Natural killer cell (primary cell): ENCODE measurements at regions not wholly inside any gene's neighbourhood (a gene's known extent, or its start where the extent isn't known, plus 50 kb on each side); places are given as distances from the start of the nearest gene placed in this dataset.

Experiments used
- ATAC-seq, 3 donors: fragments of 150-1000 bp in 2 of 3; fragments of 200-7000 bp in 1 of 3; cut with Tn5 transposase; 1 replicate in 1 of 3; 2 replicates in 2 of 3; pipeline ENCODE4 v1.10.0; 2021; ENCODE audit warnings: mild to moderate bottlenecking in 2 of 3, moderate library complexity in 2 of 3
- DNase-seq, 2 donors: peaks; one replicate each; pipeline versions ENCODE4 v3.0.0 to v3.0.0-alpha.2; 2013 to 2021; ENCODE audit warnings: mixed read lengths in 1 of 2
- H3K27ac ChIP-seq: one replicate; pipeline ENCODE4 v1.5.1; 2013; ENCODE audit warnings: mild to moderate bottlenecking, low read length
- H3K27me3 ChIP-seq: one replicate; pipeline ENCODE4 v1.6.1; 2013; ENCODE audit warnings: low read length; ENCODE audit not compliant: control insufficient read depth, insufficient read depth
- H3K36me3 ChIP-seq: one replicate; pipeline ENCODE4 v1.6.1; 2013; ENCODE audit warnings: low read length; ENCODE audit not compliant: control insufficient read depth, insufficient read depth
- H3K4me1 ChIP-seq: one replicate; pipeline ENCODE4 v1.6.1; 2013; ENCODE audit warnings: low read length; ENCODE audit not compliant: control insufficient read depth, insufficient read depth
- H3K4me3 ChIP-seq: one replicate; pipeline ENCODE4 v1.5.1; 2013; ENCODE audit warnings: low read length
- H3K9me3 ChIP-seq: one replicate; pipeline ENCODE4 v1.6.1; 2013; ENCODE audit warnings: low read length; ENCODE audit not compliant: control insufficient read depth, insufficient read depth
- H3K27ac Mint-ChIP-seq, 2 donors: one replicate each; pipeline ENCODE4 v1.8.0; 2022; ENCODE audit warnings: mild to moderate bottlenecking in 2 of 2, mixed read lengths in 2 of 2, moderate library complexity in 1 of 2
- H3K27me3 Mint-ChIP-seq, 2 donors: one replicate each; pipeline ENCODE4 v1.8.0; 2022; ENCODE audit warnings: low read depth in 2 of 2, mixed read lengths in 2 of 2
- H3K36me3 Mint-ChIP-seq: one replicate; pipeline ENCODE4 v1.8.0; 2022; ENCODE audit warnings: mixed read lengths
- H3K4me1 Mint-ChIP-seq, 2 donors: one replicate each; pipeline ENCODE4 v1.8.0; 2022; ENCODE audit warnings: mixed read lengths in 2 of 2
- H3K4me3 Mint-ChIP-seq: one replicate; pipeline ENCODE4 v1.8.0; 2022; ENCODE audit warnings: mild to moderate bottlenecking, moderate library complexity, mixed read lengths
- H3K9me3 Mint-ChIP-seq, 2 donors: one replicate each; pipeline ENCODE4 v1.8.0; 2022; ENCODE audit warnings: mixed read lengths in 2 of 2
- WGBS: methylation state at CpG from one replicate; pipeline ENCODE4 v1.1.7; 2013; ENCODE audit warnings: missing lambda C conversion rate; ENCODE audit not compliant: insufficient coverage; 5-methylcytosine and 5-hydroxymethylcytosine counted together
- intact Hi-C: fragments of 100-400 bp; cut with micrococcal nuclease; formaldehyde crosslinking; loops from one replicate; pipeline ENCODE4 v1.14.2; 2022
- TF ChIP-seq, protein P1 (sequence below): fragments of 200-600 bp; IDR thresholded peaks from one replicate; pipeline ENCODE4 v1.8.0; 2022; ENCODE audit warnings: antibody characterized with exemption

- H3K36me3 ChIP-seq = no peaks in the 10 kb centered on the region
- intact Hi-C loops = no loop called here
- no peak for DNase-seq
- no peak overlapping the region for H3K27ac ChIP-seq
- H3K4me3 ChIP-seq = no peak overlapping the region
- no peaks in the 10 kb centered on the region for H3K27me3 ChIP-seq
- Mint-ChIP-seq H3K4me1 (no peaks in the 10 kb centered on the region), H3K27ac (no peak overlapping the region), H3K4me3 (no peak overlapping the region), H3K36me3 (no peaks in the 10 kb centered on the region), H3K9me3 (no peaks in the 10 kb centered on the region), H3K27me3 (no peaks in the 10 kb centered on the region)
- no peaks in the 10 kb centered on the region for H3K4me1 ChIP-seq
- WGBS = 94% methylated on average over 2 of the region's 2 CpGs
- no peak for ATAC-seq
- H3K9me3 ChIP-seq = no peaks in the 10 kb centered on the region
- TF ChIP-seq, protein P1, sequence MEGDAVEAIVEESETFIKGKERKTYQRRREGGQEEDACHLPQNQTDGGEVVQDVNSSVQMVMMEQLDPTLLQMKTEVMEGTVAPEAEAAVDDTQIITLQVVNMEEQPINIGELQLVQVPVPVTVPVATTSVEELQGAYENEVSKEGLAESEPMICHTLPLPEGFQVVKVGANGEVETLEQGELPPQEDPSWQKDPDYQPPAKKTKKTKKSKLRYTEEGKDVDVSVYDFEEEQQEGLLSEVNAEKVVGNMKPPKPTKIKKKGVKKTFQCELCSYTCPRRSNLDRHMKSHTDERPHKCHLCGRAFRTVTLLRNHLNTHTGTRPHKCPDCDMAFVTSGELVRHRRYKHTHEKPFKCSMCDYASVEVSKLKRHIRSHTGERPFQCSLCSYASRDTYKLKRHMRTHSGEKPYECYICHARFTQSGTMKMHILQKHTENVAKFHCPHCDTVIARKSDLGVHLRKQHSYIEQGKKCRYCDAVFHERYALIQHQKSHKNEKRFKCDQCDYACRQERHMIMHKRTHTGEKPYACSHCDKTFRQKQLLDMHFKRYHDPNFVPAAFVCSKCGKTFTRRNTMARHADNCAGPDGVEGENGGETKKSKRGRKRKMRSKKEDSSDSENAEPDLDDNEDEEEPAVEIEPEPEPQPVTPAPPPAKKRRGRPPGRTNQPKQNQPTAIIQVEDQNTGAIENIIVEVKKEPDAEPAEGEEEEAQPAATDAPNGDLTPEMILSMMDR = no peak
These were observed 409.5 kb upstream of the MEF2C start for GRCh38 chr5:89292487-89292886.

DNA sequence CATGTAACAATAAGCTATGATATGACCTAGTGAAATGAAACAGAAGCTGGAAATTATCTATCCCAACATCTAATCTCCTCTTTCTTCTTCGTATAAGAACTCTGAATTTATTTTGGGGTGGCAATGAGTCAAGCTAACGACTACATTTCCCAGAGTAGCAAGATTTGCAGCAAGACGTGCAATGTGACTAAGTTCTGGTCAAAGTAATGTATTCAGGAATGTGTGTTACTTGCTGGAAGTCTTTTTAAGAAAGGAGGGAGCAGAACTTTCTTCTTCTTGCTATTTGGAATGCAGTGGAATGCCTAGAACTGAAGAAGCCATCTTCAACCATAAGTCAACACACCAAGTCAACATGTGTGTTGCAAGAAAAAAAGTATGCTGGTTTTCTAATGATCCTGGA lies 406.6 kb upstream of the MEF2C start:
- intact Hi-C loops = no loop called here

DNA sequence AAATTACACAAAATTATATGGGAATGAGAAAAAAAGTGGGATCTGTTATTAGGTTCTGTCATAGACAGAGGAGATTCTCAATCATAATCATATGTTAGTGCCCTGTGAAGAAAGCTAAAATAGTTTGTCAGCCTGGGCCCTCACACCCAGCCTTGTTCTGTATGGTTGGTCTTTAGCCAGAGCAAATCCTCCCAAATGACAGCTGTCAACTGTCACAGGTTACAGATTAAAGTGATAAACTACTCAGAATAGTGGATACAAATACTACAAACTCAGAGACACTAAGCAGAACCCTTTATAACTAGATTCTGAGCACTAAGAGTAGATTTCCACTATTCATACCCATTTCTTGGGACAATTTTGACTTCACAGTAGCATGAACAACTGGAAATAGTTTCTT lies 405.0 kb upstream of the MEF2C start:
- H3K27ac ChIP-seq = no peak overlapping the region
- TF ChIP-seq, protein P1 = no peak
- ATAC-seq (no peak), DNase-seq (no peak)
- no peak overlapping the region for H3K4me3 Mint-ChIP-seq
- no peaks in the 10 kb centered on the region for H3K27me3 Mint-ChIP-seq
- no peaks in the 10 kb centered on the region for H3K36me3 Mint-ChIP-seq
- H3K4me1 ChIP-seq = no peaks in the 10 kb centered on the region
- no peaks in the 10 kb centered on the region for H3K27me3 ChIP-seq
- H3K4me1 Mint-ChIP-seq = no peaks in the 10 kb centered on the region
- no peak overlapping the region for H3K27ac Mint-ChIP-seq
- no peaks in the 10 kb centered on the region for H3K36me3 ChIP-seq
- intact Hi-C loops = no loop called here
- no peaks in the 10 kb centered on the region for H3K9me3 Mint-ChIP-seq
- no peak overlapping the region for H3K4me3 ChIP-seq
- no peaks in the 10 kb centered on the region for H3K9me3 ChIP-seq

More for the DNA sequence above, 406.6 kb upstream of the MEF2C start:
- no peak overlapping the region for H3K4me3 ChIP-seq
- TF ChIP-seq, protein P1 = no peak
- no peaks in the 10 kb centered on the region for H3K9me3 ChIP-seq
- H3K4me1 ChIP-seq = no peaks in the 10 kb centered on the region
- WGBS = 88% methylated on average over 3 of the region's 3 CpGs
- no peaks in the 10 kb centered on the region for H3K27me3 Mint-ChIP-seq
- H3K27me3 ChIP-seq = no peaks in the 10 kb centered on the region
- H3K27ac ChIP-seq = no peak overlapping the region
- no peak overlapping the region for H3K27ac Mint-ChIP-seq
- ATAC-seq = no peak
- no peak overlapping the region for H3K4me3 Mint-ChIP-seq
- H3K4me1 Mint-ChIP-seq = no peaks in the 10 kb centered on the region
- no peaks in the 10 kb centered on the region for H3K36me3 Mint-ChIP-seq
- H3K9me3 Mint-ChIP-seq = no peaks in the 10 kb centered on the region
- H3K36me3 ChIP-seq = no peaks in the 10 kb centered on the region
- no peak for DNase-seq

DNA sequence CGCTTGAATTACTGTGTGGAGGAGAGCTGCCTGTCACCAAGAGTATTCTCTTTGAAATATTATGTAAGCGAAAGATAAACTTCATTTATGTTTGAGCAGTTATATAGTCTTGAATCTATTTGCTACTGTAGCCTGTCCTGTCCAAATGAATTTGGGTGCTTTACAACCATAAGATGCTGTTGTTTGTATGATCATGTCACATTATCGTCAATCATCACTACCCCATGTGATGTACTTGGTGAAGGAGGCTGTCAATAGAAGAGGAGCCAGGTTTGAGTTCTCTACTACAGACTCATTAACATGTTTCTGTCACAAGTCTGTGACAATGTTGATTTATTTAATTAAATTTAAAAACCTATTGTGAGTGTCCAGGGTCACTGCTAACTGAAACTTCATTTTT lies 403.3 kb upstream of the MEF2C start:
- Mint-ChIP-seq H3K27ac (no peak overlapping the region), H3K36me3 (no peaks in the 10 kb centered on the region)

More for the DNA sequence above, 403.3 kb upstream of the MEF2C start:
- no peaks in the 10 kb centered on the region for H3K9me3 ChIP-seq
- no peaks in the 10 kb centered on the region for H3K4me1 ChIP-seq
- ATAC-seq (no peak), DNase-seq (no peak)
- 95% methylated on average over 2 of the region's 3 CpGs for WGBS
- Mint-ChIP-seq H3K27me3 (no peaks in the 10 kb centered on the region), H3K9me3 (no peaks in the 10 kb centered on the region), H3K4me3 (no peak overlapping the region), H3K4me1 (peaks cover 0 to 3% of the 10 kb centered on the region in 2 donors)
- H3K36me3 ChIP-seq = no peaks in the 10 kb centered on the region
- H3K27me3 ChIP-seq = no peaks in the 10 kb centered on the region
- no peak overlapping the region for H3K27ac ChIP-seq
- H3K4me3 ChIP-seq = no peak overlapping the region
- TF ChIP-seq, protein P1 = no peak
- intact Hi-C loops = no loop called here
